H9 (cell line): ENCODE measurements at regions not wholly inside any gene's neighbourhood (a gene's known extent, or its start where the extent isn't known, plus 50 kb on each side); places are given as distances from the start of the nearest gene placed in this dataset.

Experiments
- DNase-seq: peaks from one replicate; pipeline ENCODE4 v3.0.0-alpha.2; 2017
- H2AFZ ChIP-seq: one replicate; pipeline ENCODE4 v1.6.1; 2013; ENCODE audit warnings: mild to moderate bottlenecking, low read length, control low read depth, moderate library complexity
- H2AK5ac ChIP-seq: 2 replicates; pipeline ENCODE4 v1.6.1; 2013; ENCODE audit warnings: low read length, control low read depth, mixed read lengths; ENCODE audit not compliant: insufficient read length
- H2BK120ac ChIP-seq: one replicate; pipeline ENCODE4 v1.6.1; 2013; ENCODE audit warnings: low read depth, mild to moderate bottlenecking, low read length, control low read depth, inconsistent platforms; ENCODE audit not compliant: poor library complexity, severe bottlenecking
- H2BK12ac ChIP-seq: 2 replicates; pipeline ENCODE4 v1.6.1; 2013; ENCODE audit warnings: low read length, control low read depth, mixed read lengths, low read depth; ENCODE audit not compliant: insufficient read length
- H2BK15ac ChIP-seq: 2 replicates; pipeline ENCODE4 v1.6.1; 2013; ENCODE audit warnings: low read depth, low read length, control low read depth
- H2BK20ac ChIP-seq: one replicate; pipeline ENCODE4 v1.6.1; 2013; ENCODE audit warnings: low read depth, mild to moderate bottlenecking, low read length, control low read depth, inconsistent platforms; ENCODE audit not compliant: poor library complexity, severe bottlenecking
- H2BK5ac ChIP-seq: 2 replicates; pipeline ENCODE4 v1.6.1; 2013; ENCODE audit warnings: low read length, control low read depth, mixed read lengths; ENCODE audit not compliant: insufficient read length
- H3K14ac ChIP-seq: 2 replicates; pipeline ENCODE4 v1.6.1; 2013; ENCODE audit warnings: low read length, control low read depth; ENCODE audit not compliant: insufficient read depth
- H3K18ac ChIP-seq: 2 replicates; pipeline ENCODE4 v1.6.1; 2013; ENCODE audit warnings: low read depth, mild to moderate bottlenecking, mixed read lengths, low read length, control low read depth; ENCODE audit not compliant: insufficient read length
- H3K23ac ChIP-seq: 2 replicates; pipeline ENCODE4 v1.6.1; 2013; ENCODE audit warnings: low read length, control low read depth, mixed read lengths, low read depth; ENCODE audit not compliant: insufficient read length
- H3K23me2 ChIP-seq: 2 replicates; pipeline ENCODE4 v1.6.1; 2013; ENCODE audit warnings: low read depth, mild to moderate bottlenecking, mixed read lengths, low read length, control low read depth; ENCODE audit not compliant: insufficient read length, poor library complexity, severe bottlenecking
- H3K27ac ChIP-seq: 2 replicates; pipeline ENCODE4 v1.5.1; 2013; ENCODE audit warnings: low read length, control low read depth, mixed read lengths, low read depth; ENCODE audit not compliant: insufficient read length
- H3K27me3 ChIP-seq: 2 replicates; pipeline ENCODE4 v1.6.1; 2013; ENCODE audit warnings: low read length, control low read depth, inconsistent platforms; ENCODE audit not compliant: insufficient read depth
- H3K4ac ChIP-seq: 2 replicates; pipeline ENCODE4 v1.6.1; 2013; ENCODE audit warnings: low read depth, mild to moderate bottlenecking, control low read depth, inconsistent platforms, low read length, moderate library complexity
- H3K4me1 ChIP-seq: 2 replicates; pipeline ENCODE4 v1.6.1; 2013; ENCODE audit warnings: low read length, control low read depth, inconsistent platforms; ENCODE audit not compliant: insufficient read depth
- H3K4me2 ChIP-seq: 2 replicates; pipeline ENCODE4 v1.6.1; 2013; ENCODE audit warnings: low read length, control low read depth, mixed read lengths; ENCODE audit not compliant: insufficient read length, insufficient read depth
- H3K56ac ChIP-seq: 2 replicates; pipeline ENCODE4 v1.6.1; 2013; ENCODE audit warnings: low read depth, mild to moderate bottlenecking, mixed read lengths, low read length, control low read depth; ENCODE audit not compliant: insufficient read length
- H3K79me1 ChIP-seq: 2 replicates; pipeline ENCODE4 v1.6.1; 2013; ENCODE audit warnings: low read depth, mild to moderate bottlenecking, moderate library complexity, low read length, control low read depth, inconsistent platforms; ENCODE audit not compliant: insufficient read depth, poor library complexity, severe bottlenecking
- H3K79me2 ChIP-seq: 2 replicates; pipeline ENCODE4 v1.6.1; 2013; ENCODE audit warnings: low read length, control low read depth, inconsistent platforms; ENCODE audit not compliant: insufficient read depth
- H3K9ac ChIP-seq: 2 replicates; pipeline ENCODE4 v1.6.1; 2013; ENCODE audit warnings: low read length, control low read depth, mixed read lengths; ENCODE audit not compliant: insufficient read length; ENCODE audit errors: extremely low read depth
- H3K9me3 ChIP-seq: one replicate; pipeline ENCODE4 v1.6.1; 2013; ENCODE audit warnings: low read depth, low read length, inconsistent platforms; ENCODE audit not compliant: control insufficient read depth
- H3T11ph ChIP-seq: one replicate; pipeline ENCODE4 v1.6.1; 2013; ENCODE audit warnings: mild to moderate bottlenecking, low read length, control low read depth, inconsistent platforms
- H4K20me1 ChIP-seq: one replicate; pipeline ENCODE4 v1.6.1; 2013; ENCODE audit not compliant: control insufficient read depth, insufficient read length, insufficient read depth
- H4K5ac ChIP-seq: 2 replicates; pipeline ENCODE4 v1.6.1; 2013; ENCODE audit warnings: low read depth, mild to moderate bottlenecking, mixed read lengths, low read length, control low read depth; ENCODE audit not compliant: insufficient read length
- H4K8ac ChIP-seq: replicated peaks from 2 replicates; pipeline ENCODE4 v1.6.1; 2013; ENCODE audit warnings: low read length, control low read depth, mixed read lengths, low read depth; ENCODE audit not compliant: insufficient read length
- H4K91ac ChIP-seq: 2 replicates; pipeline ENCODE4 v1.6.1; 2013; ENCODE audit warnings: low read depth, mild to moderate bottlenecking, moderate library complexity, mixed read lengths, low read length, control low read depth; ENCODE audit not compliant: insufficient read length
- H3K27ac Mint-ChIP-seq, 3 experiments: 2 replicates in 2 of 3; 3 replicates in 1 of 3; pipeline ENCODE4 v1.8.0; 2020 to 2021; ENCODE audit warnings: mixed read lengths in 3 of 3, mild to moderate bottlenecking in 1 of 3, moderate library complexity in 1 of 3
- H3K27me3 Mint-ChIP-seq: 2 replicates; pipeline ENCODE4 v1.8.0; 2021; ENCODE audit warnings: low read depth, mild to moderate bottlenecking, moderate library complexity, mixed read lengths
- H3K36me3 Mint-ChIP-seq, 3 experiments: 2 replicates in 2 of 3; 3 replicates in 1 of 3; pipeline ENCODE4 v1.8.0; 2020 to 2021; ENCODE audit warnings: low read depth in 3 of 3, mixed read lengths in 3 of 3; ENCODE audit not compliant: insufficient read depth in 1 of 3
- H3K4me1 Mint-ChIP-seq, 2 experiments: 2 replicates each; pipeline ENCODE4 v1.8.0; 2020; ENCODE audit warnings: mixed read lengths in 2 of 2
- H3K4me3 Mint-ChIP-seq, 2 experiments: 2 replicates in 1 of 2; 3 replicates in 1 of 2; pipeline ENCODE4 v1.8.0; 2020 to 2021; ENCODE audit warnings: mild to moderate bottlenecking in 2 of 2, mixed read lengths in 2 of 2, moderate library complexity in 1 of 2
- H3K9me3 Mint-ChIP-seq, 2 experiments: 2 replicates in 1 of 2; 3 replicates in 1 of 2; pipeline ENCODE4 v1.8.0; 2020; ENCODE audit warnings: mild to moderate bottlenecking in 2 of 2, mixed read lengths in 2 of 2, moderate library complexity in 1 of 2
- WGBS: extraction: QIAGEN DNeasy Blood & Tissue Kit; methylation state at CpG from one replicate; pipeline ENCODE4 v1.1.7; 2013; ENCODE audit warnings: missing lambda C conversion rate, low lambda C conversion rate, mixed read lengths; ENCODE audit not compliant: insufficient read length; ENCODE audit errors: extremely low coverage; 5-methylcytosine and 5-hydroxymethylcytosine counted together
- TF ChIP-seq, protein P1 (sequence below): fragments of 200-600 bp; sonication (generic); conservative IDR thresholded peaks from 3 replicates; pipeline ENCODE4 v1.8.0; 2021; ENCODE audit warnings: antibody characterized with exemption, mild to moderate bottlenecking

DNA sequence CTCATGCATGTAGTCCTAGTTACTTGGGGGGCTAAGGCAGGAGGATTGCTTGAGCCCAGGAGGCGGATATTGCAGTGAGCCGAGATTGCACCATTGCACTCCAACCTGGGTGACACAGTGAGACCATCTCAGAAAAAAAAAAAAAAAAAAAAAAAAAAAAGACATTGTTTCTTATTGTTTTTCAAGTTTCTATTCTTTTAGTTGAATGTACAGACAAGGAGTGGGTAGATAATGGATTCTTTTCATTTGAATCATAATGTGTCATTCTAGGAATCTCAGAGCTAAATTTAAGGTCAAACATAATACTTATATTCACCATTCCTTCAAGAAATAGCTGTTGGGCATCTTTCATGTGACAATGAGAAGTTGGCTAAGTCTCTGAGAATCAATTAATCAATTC is 157.0 kb upstream of the C21orf91 start:
- Mint-ChIP-seq H3K4me3 (no peak overlapping the region), H3K9me3 (peaks cover 2 to 3% of the 10 kb centered on the region in 2 experiments; a peak in 1 of 5 replicates), H3K4me1 (peaks cover 0 to 5% of the 10 kb centered on the region in 2 experiments; a peak in 1 of 4 replicates), H3K36me3 (peaks cover 0 to 14% (median 12%) of the 10 kb centered on the region in 3 experiments; a peak in 4 of 7 replicates), H3K27me3 (no peaks in the 10 kb centered on the region), H3K27ac (no peak overlapping the region)
- no peak overlapping the region for H2BK20ac ChIP-seq
- no peak overlapping the region for H2BK12ac ChIP-seq
- no peaks in the 10 kb centered on the region for H3K9me3 ChIP-seq
- DNase-seq = no peak
- no peaks in the 10 kb centered on the region for H3K79me1 ChIP-seq
- no peak overlapping the region for H2BK5ac ChIP-seq
- H3K27me3 ChIP-seq = no peaks in the 10 kb centered on the region
- H3K23ac ChIP-seq = no peak overlapping the region
- no peak overlapping the region for H2BK120ac ChIP-seq
- no peak overlapping the region for H3T11ph ChIP-seq
- no peak overlapping the region for H2BK15ac ChIP-seq
- H3K14ac ChIP-seq = no peak overlapping the region
- no peaks in the 10 kb centered on the region for H3K4me1 ChIP-seq
- no peak overlapping the region for H3K56ac ChIP-seq
- WGBS = no CpG with 5 or more reads among the region's 2 CpGs
- no peak overlapping the region for H3K18ac ChIP-seq
- H2AFZ ChIP-seq = no peak overlapping the region
- H2AK5ac ChIP-seq = no peak overlapping the region
- no peak overlapping the region for H4K5ac ChIP-seq
- no peaks in the 10 kb centered on the region for H3K79me2 ChIP-seq
- no peak overlapping the region for H3K4ac ChIP-seq
- TF ChIP-seq, protein P1, sequence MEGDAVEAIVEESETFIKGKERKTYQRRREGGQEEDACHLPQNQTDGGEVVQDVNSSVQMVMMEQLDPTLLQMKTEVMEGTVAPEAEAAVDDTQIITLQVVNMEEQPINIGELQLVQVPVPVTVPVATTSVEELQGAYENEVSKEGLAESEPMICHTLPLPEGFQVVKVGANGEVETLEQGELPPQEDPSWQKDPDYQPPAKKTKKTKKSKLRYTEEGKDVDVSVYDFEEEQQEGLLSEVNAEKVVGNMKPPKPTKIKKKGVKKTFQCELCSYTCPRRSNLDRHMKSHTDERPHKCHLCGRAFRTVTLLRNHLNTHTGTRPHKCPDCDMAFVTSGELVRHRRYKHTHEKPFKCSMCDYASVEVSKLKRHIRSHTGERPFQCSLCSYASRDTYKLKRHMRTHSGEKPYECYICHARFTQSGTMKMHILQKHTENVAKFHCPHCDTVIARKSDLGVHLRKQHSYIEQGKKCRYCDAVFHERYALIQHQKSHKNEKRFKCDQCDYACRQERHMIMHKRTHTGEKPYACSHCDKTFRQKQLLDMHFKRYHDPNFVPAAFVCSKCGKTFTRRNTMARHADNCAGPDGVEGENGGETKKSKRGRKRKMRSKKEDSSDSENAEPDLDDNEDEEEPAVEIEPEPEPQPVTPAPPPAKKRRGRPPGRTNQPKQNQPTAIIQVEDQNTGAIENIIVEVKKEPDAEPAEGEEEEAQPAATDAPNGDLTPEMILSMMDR = no peak
- H4K20me1 ChIP-seq = no peaks in the 10 kb centered on the region
- no peaks in the 10 kb centered on the region for H3K23me2 ChIP-seq
- no peak overlapping the region for H4K91ac ChIP-seq
- no peak overlapping the region for H4K8ac ChIP-seq
- H3K4me2 ChIP-seq = no peak overlapping the region
- H3K9ac ChIP-seq = no peak overlapping the region
- no peak overlapping the region for H3K27ac ChIP-seq
